ENCODE measurements at regions not wholly inside any gene's neighbourhood (a gene's known extent, or its start where the extent isn't known, plus 50 kb on each side); places are given as distances from the start of the nearest gene placed in this dataset.

GRCh38 chr10:111221682-111222480 lies 145.1 kb downstream of the ADRA2A start:
- H3K4me3 ChIP-seq (ENCODE audit: low read length in 2 of 2), result no peak overlapping the region
- peaks cover 0 to 2% of the 10 kb centered on the region in 2 donors for H3K27me3 ChIP-seq (ENCODE audit: control insufficient read depth in 2 of 2, insufficient read depth in 2 of 2, low read length in 2 of 2)
- H3K36me3 ChIP-seq (ENCODE audit: control insufficient read depth in 2 of 2, insufficient read depth in 2 of 2, low read length in 2 of 2), result no peaks in the 10 kb centered on the region
- no peak overlapping the region for H3K27ac ChIP-seq (ENCODE audit: low read depth in 2 of 2, low read length in 2 of 2)
- no peaks in the 10 kb centered on the region for H3K4me1 ChIP-seq (ENCODE audit: control insufficient read depth in 2 of 2, insufficient read depth in 2 of 2, low read length in 2 of 2)
- no peak overlapping the region for H3K9ac ChIP-seq (ENCODE audit: low read depth in 1 of 2, low read length in 2 of 2)
- H3K9me3 ChIP-seq (ENCODE audit: control insufficient read depth in 2 of 2, low read length in 2 of 2), result no peaks in the 10 kb centered on the region

- no peaks in the 10 kb centered on the region for H3K9me3 ChIP-seq (ENCODE audit: control insufficient read depth in 2 of 2, low read length in 2 of 2)
- H3K36me3 ChIP-seq (ENCODE audit: control insufficient read depth in 2 of 2, insufficient read depth in 2 of 2, low read length in 2 of 2), result no peaks in the 10 kb centered on the region
- peaks cover 0 to 2% of the 10 kb centered on the region in 2 donors for H3K27me3 ChIP-seq (ENCODE audit: control insufficient read depth in 2 of 2, insufficient read depth in 2 of 2, low read length in 2 of 2)
- H3K27ac ChIP-seq (ENCODE audit: low read depth in 2 of 2, low read length in 2 of 2), result no peak overlapping the region
- no peak overlapping the region for H3K9ac ChIP-seq (ENCODE audit: low read depth in 1 of 2, low read length in 2 of 2)
- H3K4me3 ChIP-seq (ENCODE audit: low read length in 2 of 2), result no peak overlapping the region
- H3K4me1 ChIP-seq (ENCODE audit: control insufficient read depth in 2 of 2, insufficient read depth in 2 of 2, low read length in 2 of 2), result no peaks in the 10 kb centered on the region
These were observed 146.1 kb downstream of the ADRA2A start for GRCh38 chr10:111222961-111223360.

- Histone ChIP-seq H3K27me3 (ENCODE audit: control insufficient read depth in 2 of 2, insufficient read depth in 2 of 2, low read length in 2 of 2) (no peaks in the 10 kb centered on the region), H3K36me3 (ENCODE audit: control insufficient read depth in 2 of 2, insufficient read depth in 2 of 2, low read length in 2 of 2) (no peaks in the 10 kb centered on the region), H3K27ac (ENCODE audit: low read depth in 2 of 2, low read length in 2 of 2) (no peak overlapping the region), H3K9ac (ENCODE audit: low read depth in 1 of 2, low read length in 2 of 2) (no peak overlapping the region), H3K4me1 (ENCODE audit: control insufficient read depth in 2 of 2, insufficient read depth in 2 of 2, low read length in 2 of 2) (no peaks in the 10 kb centered on the region), H3K9me3 (ENCODE audit: control insufficient read depth in 2 of 2, low read length in 2 of 2) (no peaks in the 10 kb centered on the region), H3K4me3 (ENCODE audit: low read length in 2 of 2) (no peak overlapping the region)
These were observed 154.9 kb downstream of the ADRA2A start for GRCh38 chr10:111231779-111232178.

- no peaks in the 10 kb centered on the region for H3K4me1 ChIP-seq (ENCODE audit: control insufficient read depth in 2 of 2, insufficient read depth in 2 of 2, low read length in 2 of 2)
- no peak overlapping the region for H3K9ac ChIP-seq (ENCODE audit: low read depth in 1 of 2, low read length in 2 of 2)
- no peak overlapping the region for H3K27ac ChIP-seq (ENCODE audit: low read depth in 2 of 2, low read length in 2 of 2)
- H3K36me3 ChIP-seq (ENCODE audit: control insufficient read depth in 2 of 2, insufficient read depth in 2 of 2, low read length in 2 of 2), result no peaks in the 10 kb centered on the region
- no peaks in the 10 kb centered on the region for H3K27me3 ChIP-seq (ENCODE audit: control insufficient read depth in 2 of 2, insufficient read depth in 2 of 2, low read length in 2 of 2)
- no peak overlapping the region for H3K4me3 ChIP-seq (ENCODE audit: low read length in 2 of 2)
- no peaks in the 10 kb centered on the region for H3K9me3 ChIP-seq (ENCODE audit: control insufficient read depth in 2 of 2, low read length in 2 of 2)
These were observed 156.6 kb downstream of the ADRA2A start for GRCh38 chr10:111233439-111233838.

- Histone ChIP-seq H3K27ac (ENCODE audit: low read depth in 2 of 2, low read length in 2 of 2) (no peak overlapping the region), H3K27me3 (ENCODE audit: control insufficient read depth in 2 of 2, insufficient read depth in 2 of 2, low read length in 2 of 2) (no peaks in the 10 kb centered on the region), H3K9ac (ENCODE audit: low read depth in 1 of 2, low read length in 2 of 2) (no peak overlapping the region), H3K9me3 (ENCODE audit: control insufficient read depth in 2 of 2, low read length in 2 of 2) (no peaks in the 10 kb centered on the region), H3K36me3 (ENCODE audit: control insufficient read depth in 2 of 2, insufficient read depth in 2 of 2, low read length in 2 of 2) (no peaks in the 10 kb centered on the region), H3K4me1 (ENCODE audit: control insufficient read depth in 2 of 2, insufficient read depth in 2 of 2, low read length in 2 of 2) (no peaks in the 10 kb centered on the region), H3K4me3 (ENCODE audit: low read length in 2 of 2) (no peak overlapping the region)
These were observed 157.5 kb downstream of the ADRA2A start for GRCh38 chr10:111234234-111234913.

GRCh38 chr10:111234914-111235302 lies 158.1 kb downstream of the ADRA2A start:
- no peak overlapping the region for H3K4me3 ChIP-seq (ENCODE audit: low read length in 2 of 2)
- no peaks in the 10 kb centered on the region for H3K36me3 ChIP-seq (ENCODE audit: control insufficient read depth in 2 of 2, insufficient read depth in 2 of 2, low read length in 2 of 2)
- H3K4me1 ChIP-seq (ENCODE audit: control insufficient read depth in 2 of 2, insufficient read depth in 2 of 2, low read length in 2 of 2), result no peaks in the 10 kb centered on the region
- H3K9me3 ChIP-seq (ENCODE audit: control insufficient read depth in 2 of 2, low read length in 2 of 2), result no peaks in the 10 kb centered on the region
- H3K27ac ChIP-seq (ENCODE audit: low read depth in 2 of 2, low read length in 2 of 2), result no peak overlapping the region
- H3K9ac ChIP-seq (ENCODE audit: low read depth in 1 of 2, low read length in 2 of 2), result no peak overlapping the region
- H3K27me3 ChIP-seq (ENCODE audit: control insufficient read depth in 2 of 2, insufficient read depth in 2 of 2, low read length in 2 of 2), result no peaks in the 10 kb centered on the region

- no peaks in the 10 kb centered on the region for H3K36me3 ChIP-seq (ENCODE audit: control insufficient read depth in 2 of 2, insufficient read depth in 2 of 2, low read length in 2 of 2)
- no peaks in the 10 kb centered on the region for H3K4me1 ChIP-seq (ENCODE audit: control insufficient read depth in 2 of 2, insufficient read depth in 2 of 2, low read length in 2 of 2)
- H3K9ac ChIP-seq (ENCODE audit: low read depth in 1 of 2, low read length in 2 of 2), result no peak overlapping the region
- H3K27me3 ChIP-seq (ENCODE audit: control insufficient read depth in 2 of 2, insufficient read depth in 2 of 2, low read length in 2 of 2), result no peaks in the 10 kb centered on the region
- no peak overlapping the region for H3K4me3 ChIP-seq (ENCODE audit: low read length in 2 of 2)
- H3K27ac ChIP-seq (ENCODE audit: low read depth in 2 of 2, low read length in 2 of 2), result no peak overlapping the region
- H3K9me3 ChIP-seq (ENCODE audit: control insufficient read depth in 2 of 2, low read length in 2 of 2), result no peaks in the 10 kb centered on the region
These were observed 163.5 kb downstream of the ADRA2A start for GRCh38 chr10:111240348-111240747.

- no peaks in the 10 kb centered on the region for H3K9me3 ChIP-seq (ENCODE audit: control insufficient read depth in 2 of 2, low read length in 2 of 2)
- no peak overlapping the region for H3K9ac ChIP-seq (ENCODE audit: low read depth in 1 of 2, low read length in 2 of 2)
- no peak overlapping the region for H3K4me3 ChIP-seq (ENCODE audit: low read length in 2 of 2)
- H3K36me3 ChIP-seq (ENCODE audit: control insufficient read depth in 2 of 2, insufficient read depth in 2 of 2, low read length in 2 of 2), result no peaks in the 10 kb centered on the region
- no peaks in the 10 kb centered on the region for H3K27me3 ChIP-seq (ENCODE audit: control insufficient read depth in 2 of 2, insufficient read depth in 2 of 2, low read length in 2 of 2)
- H3K4me1 ChIP-seq (ENCODE audit: control insufficient read depth in 2 of 2, insufficient read depth in 2 of 2, low read length in 2 of 2), result no peaks in the 10 kb centered on the region
- H3K27ac ChIP-seq (ENCODE audit: low read depth in 2 of 2, low read length in 2 of 2), result no peak overlapping the region
These were observed 166.3 kb downstream of the ADRA2A start for GRCh38 chr10:111243126-111243525.

GRCh38 chr10:111246136-111246535 lies 169.3 kb downstream of the ADRA2A start:
- H3K27ac ChIP-seq (ENCODE audit: low read depth in 2 of 2, low read length in 2 of 2), result no peak overlapping the region
- peaks cover 0 to 3% of the 10 kb centered on the region in 2 donors for H3K4me1 ChIP-seq (ENCODE audit: control insufficient read depth in 2 of 2, insufficient read depth in 2 of 2, low read length in 2 of 2)

GRCh38 chr10:111246814-111247452 lies 170.1 kb downstream of the ADRA2A start:
- H3K9me3 ChIP-seq (ENCODE audit: control insufficient read depth in 2 of 2, low read length in 2 of 2), result no peaks in the 10 kb centered on the region
- H3K27me3 ChIP-seq (ENCODE audit: control insufficient read depth in 2 of 2, insufficient read depth in 2 of 2, low read length in 2 of 2), result no peaks in the 10 kb centered on the region
- H3K9ac ChIP-seq (ENCODE audit: low read depth in 1 of 2, low read length in 2 of 2), result no peak overlapping the region
- H3K27ac ChIP-seq (ENCODE audit: low read depth in 2 of 2, low read length in 2 of 2), result no peak overlapping the region
- peaks cover 0 to 3% of the 10 kb centered on the region in 2 donors for H3K4me1 ChIP-seq (ENCODE audit: control insufficient read depth in 2 of 2, insufficient read depth in 2 of 2, low read length in 2 of 2)
- no peak overlapping the region for H3K4me3 ChIP-seq (ENCODE audit: low read length in 2 of 2)
- no peaks in the 10 kb centered on the region for H3K36me3 ChIP-seq (ENCODE audit: control insufficient read depth in 2 of 2, insufficient read depth in 2 of 2, low read length in 2 of 2)

More at GRCh38 chr10:111246136-111246535, 169.3 kb downstream of the ADRA2A start:
- H3K9ac ChIP-seq (ENCODE audit: low read depth in 1 of 2, low read length in 2 of 2), result no peak overlapping the region
- no peaks in the 10 kb centered on the region for H3K27me3 ChIP-seq (ENCODE audit: control insufficient read depth in 2 of 2, insufficient read depth in 2 of 2, low read length in 2 of 2)
- H3K9me3 ChIP-seq (ENCODE audit: control insufficient read depth in 2 of 2, low read length in 2 of 2), result no peaks in the 10 kb centered on the region
- no peaks in the 10 kb centered on the region for H3K36me3 ChIP-seq (ENCODE audit: control insufficient read depth in 2 of 2, insufficient read depth in 2 of 2, low read length in 2 of 2)
- no peak overlapping the region for H3K4me3 ChIP-seq (ENCODE audit: low read length in 2 of 2)

Data from mucosa of rectum (tissue), 2 donors.